ENCODE measurements at regions not wholly inside any gene's neighbourhood (a gene's known extent, or its start where the extent isn't known, plus 50 kb on each side); places are given as distances from the start of the nearest gene placed in this dataset.
A peak's percentile ranks its signal among the peaks of the same experiment; 100 is the strongest.

- ATAC-seq (no peak), FAIRE-seq (no peak), DNase-seq (ENCODE audit: extremely low read depth in 1 of 4, low spot score in 3 of 4) (no peak)
- ChIA-PET CTCF (ENCODE audit: low intra/inter-chr PET ratio) (interaction anchor here (0.6 to 1.5 kb wide), 3 partner anchors 304 to 1373 kb away, joined by 3 to 6 read pairs (median 3); no protein-coding TSS in a partner anchor), POLR2A (interaction anchor here (0.6 kb wide), 1 partner anchor 366 kb away, joined by 3 read pairs; no protein-coding TSS in a partner anchor)
- intact Hi-C loops (cut with micrococcal nuclease) (loop anchor here (2.0 to 10.0 kb wide), 8 partner anchors 120 to 1372 kb away; no protein-coding TSS in a partner anchor), in situ Hi-C loops (cut with MboI) (loop anchor here (5.0 kb wide), 1 partner anchor 135 kb away; no protein-coding TSS in a partner anchor)
- TF ChIP-seq ZNF512 (tag; IDR thresholded peaks at IDR 0.05) = peak; percentile 8
- no peak for TF ChIP-seq SAFB2 (IDR thresholded peaks at IDR 0.05; ENCODE audit: borderline replicate concordance, low read depth, low read length, severe bottlenecking)
- Histone ChIP-seq H3K27me3 (ENCODE audit: control insufficient read depth in 2 of 2, insufficient read depth in 2 of 2, low read length in 2 of 2) (no peaks in the 10 kb centered on the region), H4K20me1 (replicated peaks; ENCODE audit: control insufficient read depth, insufficient read depth, low read length) (no peaks in the 10 kb centered on the region), H3K9ac (ENCODE audit: insufficient read depth in 1 of 2, low read depth in 2 of 2, low read length in 2 of 2) (no peak overlapping the region), H3K27ac (ENCODE audit: extremely low read depth, low read depth, low read length) (no peak overlapping the region), H3K4me2 (ENCODE audit: insufficient read depth, low read length) (no peak overlapping the region), H2AFZ (ENCODE audit: low read depth, low read length) (peak overlapping the region; percentile 79; the same call in 1 of the 2 replicates), H3K9me3 (replicated peaks; ENCODE audit: control insufficient read depth, insufficient read depth, low read depth, low read length) (peaks cover 19% of the 10 kb centered on the region), H3K4me3 (no peak overlapping the region), H3K79me2 (ENCODE audit: control insufficient read depth, insufficient read depth, low read length) (no peaks in the 10 kb centered on the region), H3K36me3 (ENCODE audit: control insufficient read depth, insufficient read depth, low read length) (no peaks in the 10 kb centered on the region; the same call in 2 of the 3 replicates), H3K4me1 (replicated peaks in 1 of 2; ENCODE audit: control insufficient read depth in 2 of 2, insufficient read depth in 2 of 2, low read length in 2 of 2) (peaks cover 23 to 56% of the 10 kb centered on the region in 2 experiments), H3K9me1 (ENCODE audit: control insufficient read depth, insufficient read depth, low read length) (no peaks in the 10 kb centered on the region)
- BruUV-seq (replicated peaks) = no TSS peak
- WGBS (ENCODE audit: insufficient coverage, low coverage, missing lambda C conversion rate) = 81% methylated on average over 6 of the region's 6 CpGs
Measured at GRCh38 chr3:5427021-5427420, 239.5 kb downstream of the EDEM1 start.

- Histone ChIP-seq H3K36me3 (ENCODE audit: control insufficient read depth, insufficient read depth, low read length) (no peaks in the 10 kb centered on the region; the same call in 2 of the 3 replicates), H3K27me3 (ENCODE audit: control insufficient read depth in 2 of 2, insufficient read depth in 2 of 2, low read length in 2 of 2) (no peaks in the 10 kb centered on the region), H3K9ac (ENCODE audit: insufficient read depth in 1 of 2, low read depth in 2 of 2, low read length in 2 of 2) (peak overlapping the region; percentile 3 to 65; a peak in 3 of 4 replicates), H3K27ac (ENCODE audit: extremely low read depth, low read depth, low read length) (peak overlapping the region; percentile 92), H3K9me1 (ENCODE audit: control insufficient read depth, insufficient read depth, low read length) (no peaks in the 10 kb centered on the region), H4K20me1 (replicated peaks; ENCODE audit: control insufficient read depth, insufficient read depth, low read length) (no peaks in the 10 kb centered on the region), H3K4me2 (ENCODE audit: insufficient read depth, low read length) (peak overlapping the region; percentile 84), H3K4me1 (replicated peaks in 1 of 2; ENCODE audit: control insufficient read depth in 2 of 2, insufficient read depth in 2 of 2, low read length in 2 of 2) (peaks cover 23 to 63% of the 10 kb centered on the region in 2 experiments), H3K4me3 (no peak overlapping the region), H3K79me2 (ENCODE audit: control insufficient read depth, insufficient read depth, low read length) (no peaks in the 10 kb centered on the region), H2AFZ (ENCODE audit: low read depth, low read length) (peak overlapping the region; percentile 71), H3K9me3 (replicated peaks; ENCODE audit: control insufficient read depth, insufficient read depth, low read depth, low read length) (peaks cover 19% of the 10 kb centered on the region)
- BruUV-seq (replicated peaks) = no TSS peak
- in situ Hi-C loops (cut with MboI) (loop anchor here (5.0 kb wide), 1 partner anchor 134 kb away; no protein-coding TSS in a partner anchor), intact Hi-C loops (cut with micrococcal nuclease) (loop anchor here (1.0 to 10.0 kb wide), 12 partner anchors 49 to 1371 kb away; no protein-coding TSS in a partner anchor)
- CTCF ChIA-PET (ENCODE audit: low intra/inter-chr PET ratio) = no interaction called here
- POLR2A ChIA-PET = interaction anchor here (0.6 to 2.5 kb wide), 10 partner anchors 14 to 575 kb away, joined by 3 to 11 read pairs (median 4); no protein-coding TSS in a partner anchor
- ATAC-seq (peak; percentile 5), DNase-seq (ENCODE audit: extremely low read depth in 1 of 4, low spot score in 3 of 4) (no peak), FAIRE-seq (no peak)
- WGBS (ENCODE audit: insufficient coverage, low coverage, missing lambda C conversion rate) = 39% methylated on average over 3 of the region's 3 CpGs
- peak; percentile 55 for TF ChIP-seq RBFOX2 (IDR thresholded peaks at IDR 0.05; ENCODE audit: low read depth, low read length)
- peak; percentile 59; the same call in 1 of the 2 replicates for TF ChIP-seq NFXL1 (CRISPR knock-in tag; IDR thresholded peaks at IDR 0.05)
- 0 out of 2 replicates have a peak, but pooled peaks have one; percentile 27 for TF ChIP-seq CBFB (CRISPR knock-in tag; IDR thresholded peaks at IDR 0.05)
- no peak for TF ChIP-seq HOMEZ (CRISPR knock-in tag; IDR thresholded peaks at IDR 0.05)
- TF ChIP-seq ZNF263 (CRISPR knock-in tag; IDR thresholded peaks at IDR 0.05; ENCODE audit: borderline replicate concordance) = no peak
- TF ChIP-seq OTX1 (CRISPR knock-in tag; IDR thresholded peaks at IDR 0.05) = no peak
- TF ChIP-seq RAD21 (CRISPR knock-in tag; conservative IDR thresholded peaks at IDR 0.05 in 1 of 2, IDR thresholded peaks at IDR 0.05 in 1 of 2) = 0 out of 4 replicates have a peak, but pooled peaks of 1 of the 2 experiments have one; percentile 8
- TF ChIP-seq ZBTB12 (CRISPR knock-in tag; IDR thresholded peaks at IDR 0.05) = 0 out of 2 replicates have a peak, but pooled peaks have one; percentile 11
Measured at GRCh38 chr3:5427938-5428337, 240.4 kb downstream of the EDEM1 start.
